Caco-2 (cell line): ENCODE measurements at regions not wholly inside any gene's neighbourhood (a gene's known extent, or its start where the extent isn't known, plus 50 kb on each side); places are given as distances from the start of the nearest gene placed in this dataset.

Experiments used
- BruUV-seq: library from RNA; stranded (reverse); fragments of 400-500 nt; replicated peaks from 2 replicates; lab custom pipeline; 2021; lab: Mats Ljungman, UMichigan
- CTCF ChIA-PET: fragments of 300-600 bp; sonication (Branson Sonifier 250); formaldehyde crosslinking; loops from one replicate; lab custom pipeline; 2022; ENCODE audit warnings: antibody characterized with exemption; lab: Charles Lee
- POLR2A ChIA-PET: fragments of 300-600 bp; sonication (Branson Sonifier 250); formaldehyde crosslinking; loops from one replicate; lab custom pipeline; 2022; ENCODE audit warnings: antibody characterized with exemption; lab: Charles Lee
- DNase-seq, 2 experiments: peaks; one replicate each; pipeline versions ENCODE4 v3.0.0 to v3.0.0-alpha.2; 2020 to 2022
- H3K27me3 ChIP-seq: replicated peaks from 2 replicates; pipeline ENCODE4 v1.6.0; 2011; ENCODE audit warnings: low read length; ENCODE audit not compliant: control insufficient read depth, insufficient read depth
- H3K36me3 ChIP-seq: 2 replicates; pipeline ENCODE4 v1.5.1; 2011; ENCODE audit warnings: low read length; ENCODE audit not compliant: control insufficient read depth, insufficient read depth
- H3K4me1 ChIP-seq: fragments of 250-450 bp; sonication (Bioruptor Pico); 2 replicates; pipeline ENCODE4 v1.5.1; 2020; ENCODE audit warnings: mild to moderate bottlenecking
- H3K4me3 ChIP-seq: 2 replicates; pipeline ENCODE4 v1.5.1; 2011; ENCODE audit warnings: low read depth, mild to moderate bottlenecking, control low read depth, low read length
- H3K9me3 ChIP-seq: fragments of 250-450 bp; sonication (Bioruptor Pico); 2 replicates; pipeline ENCODE4 v1.5.1; 2020; ENCODE audit warnings: mild to moderate bottlenecking, moderate library complexity
- H3K27ac Mint-ChIP-seq: one replicate; pipeline ENCODE4 v1.8.0; 2022; ENCODE audit warnings: mixed read lengths; ENCODE audit not compliant: unreplicated experiment
- H3K27me3 Mint-ChIP-seq: one replicate; pipeline ENCODE4 v1.8.0; 2022; ENCODE audit warnings: mixed read lengths; ENCODE audit not compliant: insufficient read depth, unreplicated experiment
- H3K36me3 Mint-ChIP-seq: one replicate; pipeline ENCODE4 v1.8.0; 2022; ENCODE audit warnings: mild to moderate bottlenecking, mixed read lengths; ENCODE audit not compliant: insufficient read depth, unreplicated experiment
- H3K4me1 Mint-ChIP-seq: one replicate; pipeline ENCODE4 v1.8.0; 2022; ENCODE audit warnings: low read depth, mixed read lengths; ENCODE audit not compliant: unreplicated experiment
- H3K4me3 Mint-ChIP-seq: one replicate; pipeline ENCODE4 v1.8.0; 2022; ENCODE audit warnings: mild to moderate bottlenecking, moderate library complexity, mixed read lengths; ENCODE audit not compliant: unreplicated experiment
- H3K9me3 Mint-ChIP-seq: one replicate; pipeline ENCODE4 v1.8.0; 2022; ENCODE audit warnings: mixed read lengths; ENCODE audit not compliant: unreplicated experiment
- intact Hi-C: fragments of 100-400 bp; cut with micrococcal nuclease; formaldehyde crosslinking; loops from one replicate; pipeline ENCODE4 v1.10.0; 2022; ENCODE audit not compliant: unreplicated experiment
- TF ChIP-seq, protein P1 (sequence below), 2 experiments: fragments of 200-600 bp in 1 of 2; IDR thresholded peaks; 1 replicate in 1 of 2; 2 replicates in 1 of 2; pipeline versions ENCODE4 v1.5.1 to v1.8.0; 2011 to 2022; ENCODE audit warnings: antibody characterized with exemption in 1 of 2, control low read depth in 1 of 2, inconsistent platforms in 1 of 2, low read depth in 1 of 2, low read length in 1 of 2, mild to moderate bottlenecking in 1 of 2, moderate library complexity in 1 of 2; ENCODE audit not compliant: insufficient read depth in 1 of 2, severe bottlenecking in 1 of 2, unreplicated experiment in 1 of 2

- DNase-seq: no peak
- H3K27ac Mint-ChIP-seq: no peak overlapping the region
- ChIA-PET POLR2A (no interaction called here), CTCF (no interaction called here)
- TF ChIP-seq, protein P1, sequence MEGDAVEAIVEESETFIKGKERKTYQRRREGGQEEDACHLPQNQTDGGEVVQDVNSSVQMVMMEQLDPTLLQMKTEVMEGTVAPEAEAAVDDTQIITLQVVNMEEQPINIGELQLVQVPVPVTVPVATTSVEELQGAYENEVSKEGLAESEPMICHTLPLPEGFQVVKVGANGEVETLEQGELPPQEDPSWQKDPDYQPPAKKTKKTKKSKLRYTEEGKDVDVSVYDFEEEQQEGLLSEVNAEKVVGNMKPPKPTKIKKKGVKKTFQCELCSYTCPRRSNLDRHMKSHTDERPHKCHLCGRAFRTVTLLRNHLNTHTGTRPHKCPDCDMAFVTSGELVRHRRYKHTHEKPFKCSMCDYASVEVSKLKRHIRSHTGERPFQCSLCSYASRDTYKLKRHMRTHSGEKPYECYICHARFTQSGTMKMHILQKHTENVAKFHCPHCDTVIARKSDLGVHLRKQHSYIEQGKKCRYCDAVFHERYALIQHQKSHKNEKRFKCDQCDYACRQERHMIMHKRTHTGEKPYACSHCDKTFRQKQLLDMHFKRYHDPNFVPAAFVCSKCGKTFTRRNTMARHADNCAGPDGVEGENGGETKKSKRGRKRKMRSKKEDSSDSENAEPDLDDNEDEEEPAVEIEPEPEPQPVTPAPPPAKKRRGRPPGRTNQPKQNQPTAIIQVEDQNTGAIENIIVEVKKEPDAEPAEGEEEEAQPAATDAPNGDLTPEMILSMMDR (IDR thresholded peaks at IDR 0.05; ENCODE audit: insufficient read depth in 1 of 2, low read depth in 1 of 2, low read length in 1 of 2, severe bottlenecking in 1 of 2, unreplicated experiment in 1 of 2): no peak
- Histone ChIP-seq H3K9me3 (no peaks in the 10 kb centered on the region), H3K36me3 (no peaks in the 10 kb centered on the region), H3K27me3 (no peaks in the 10 kb centered on the region), H3K4me1 (no peaks in the 10 kb centered on the region), H3K4me3 (no peak overlapping the region)
- H3K4me3 Mint-ChIP-seq: no peak overlapping the region
- intact Hi-C loops: no loop called here
- H3K27me3 Mint-ChIP-seq: no peaks in the 10 kb centered on the region
- no TSS peak for BruUV-seq
- H3K36me3 Mint-ChIP-seq: no peaks in the 10 kb centered on the region
- H3K9me3 Mint-ChIP-seq: no peaks in the 10 kb centered on the region
- no peaks in the 10 kb centered on the region for H3K4me1 Mint-ChIP-seq
Observed at GRCh38 chr7:15801041-15801440, 114.6 kb upstream of the MEOX2 start.

GRCh38 chr7:15798081-15798480 is 111.6 kb upstream of the MEOX2 start:
- Mint-ChIP-seq H3K4me3 (no peak overlapping the region), H3K27ac (no peak overlapping the region), H3K36me3 (no peaks in the 10 kb centered on the region), H3K9me3 (no peaks in the 10 kb centered on the region), H3K4me1 (no peaks in the 10 kb centered on the region), H3K27me3 (no peaks in the 10 kb centered on the region)
- DNase-seq: no peak
- Histone ChIP-seq H3K9me3 (no peaks in the 10 kb centered on the region), H3K36me3 (no peaks in the 10 kb centered on the region), H3K4me3 (no peak overlapping the region), H3K27me3 (no peaks in the 10 kb centered on the region), H3K4me1 (no peaks in the 10 kb centered on the region)
- TF ChIP-seq, protein P1 (IDR thresholded peaks at IDR 0.05; ENCODE audit: insufficient read depth in 1 of 2, low read depth in 1 of 2, low read length in 1 of 2, severe bottlenecking in 1 of 2, unreplicated experiment in 1 of 2): no peak
- no TSS peak for BruUV-seq
- CTCF ChIA-PET: no interaction called here
- POLR2A ChIA-PET: no interaction called here
- intact Hi-C loops: no loop called here

DNA sequence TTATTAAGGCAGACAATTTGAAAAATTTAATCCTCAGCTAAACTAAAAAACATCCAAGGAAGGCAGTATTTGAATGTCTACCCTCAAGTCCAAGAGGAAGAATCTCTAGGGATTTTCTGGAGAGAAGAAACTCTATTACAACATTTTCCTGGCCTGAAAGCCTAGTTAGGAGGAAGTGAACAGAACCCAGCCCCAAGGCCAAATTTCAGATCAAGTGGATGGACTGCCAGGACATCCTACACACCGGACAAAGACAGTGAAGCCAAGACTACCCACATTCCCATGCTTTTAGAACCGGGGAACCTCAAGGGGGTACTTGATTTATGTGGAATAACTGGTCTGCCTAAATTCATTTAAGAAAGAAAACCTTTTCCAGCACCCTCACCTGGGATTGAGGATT is 108.9 kb upstream of the MEOX2 start:
- H3K4me3 Mint-ChIP-seq: no peak overlapping the region
- POLR2A ChIA-PET: no interaction called here
- CTCF ChIA-PET: no interaction called here

More for the DNA sequence above, 108.9 kb upstream of the MEOX2 start:
- no peaks in the 10 kb centered on the region for H3K36me3 Mint-ChIP-seq
- Histone ChIP-seq H3K4me1 (no peaks in the 10 kb centered on the region), H3K9me3 (peaks cover 2% of the 10 kb centered on the region; the same call in 1 of the 2 replicates), H3K4me3 (no peak overlapping the region), H3K27me3 (no peaks in the 10 kb centered on the region), H3K36me3 (no peaks in the 10 kb centered on the region)
- intact Hi-C loops: no loop called here
- BruUV-seq: no TSS peak
- H3K9me3 Mint-ChIP-seq: no peaks in the 10 kb centered on the region
- no peak for DNase-seq
- H3K27me3 Mint-ChIP-seq: no peaks in the 10 kb centered on the region
- H3K27ac Mint-ChIP-seq: no peak overlapping the region
- TF ChIP-seq, protein P1 (IDR thresholded peaks at IDR 0.05; ENCODE audit: insufficient read depth in 1 of 2, low read depth in 1 of 2, low read length in 1 of 2, severe bottlenecking in 1 of 2, unreplicated experiment in 1 of 2): no peak
- no peaks in the 10 kb centered on the region for H3K4me1 Mint-ChIP-seq
